Epithelial cell of esophagus (primary cell): ENCODE measurements at regions not wholly inside any gene's neighbourhood (a gene's known extent, or its start where the extent isn't known, plus 50 kb on each side); places are given as distances from the start of the nearest gene placed in this dataset.

ENCODE experiments used
- DNase-seq: peaks from one replicate; pipeline ENCODE4 v3.0.0; 2010; ENCODE audit warnings: low read depth
- H3K4me3 ChIP-seq: 2 replicates; pipeline ENCODE4 v1.5.1; 2011; ENCODE audit warnings: mild to moderate bottlenecking, low read length, control low read depth
- CTCF ChIP-seq: IDR thresholded peaks from 2 replicates; pipeline ENCODE4 v1.5.1; 2011; ENCODE audit warnings: low read depth, mild to moderate bottlenecking, low read length, control low read depth, inconsistent platforms; ENCODE audit not compliant: insufficient read depth; ENCODE audit errors: missing control alignments

DNA sequence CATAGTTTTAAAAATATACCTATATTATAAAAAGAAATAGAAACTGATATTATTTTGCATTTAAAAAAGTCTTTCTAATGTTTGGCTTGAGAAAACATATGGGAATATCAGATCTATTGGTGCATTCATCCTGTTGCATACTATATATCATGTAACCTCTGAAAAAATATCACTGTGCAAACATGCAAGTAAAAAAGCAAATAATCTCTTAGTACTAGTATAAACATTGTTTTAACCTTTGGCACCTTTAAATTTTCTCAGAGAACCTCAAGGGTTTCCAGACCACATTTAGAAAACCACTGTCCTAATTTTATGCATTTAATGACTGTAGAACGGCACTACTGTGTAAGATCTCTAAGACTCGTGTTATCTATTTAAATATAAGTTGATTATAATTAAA is 416.8 kb downstream of the LRFN5 start:
- TF ChIP-seq CTCF: no peak
- no peak overlapping the region for H3K4me3 ChIP-seq

DNA sequence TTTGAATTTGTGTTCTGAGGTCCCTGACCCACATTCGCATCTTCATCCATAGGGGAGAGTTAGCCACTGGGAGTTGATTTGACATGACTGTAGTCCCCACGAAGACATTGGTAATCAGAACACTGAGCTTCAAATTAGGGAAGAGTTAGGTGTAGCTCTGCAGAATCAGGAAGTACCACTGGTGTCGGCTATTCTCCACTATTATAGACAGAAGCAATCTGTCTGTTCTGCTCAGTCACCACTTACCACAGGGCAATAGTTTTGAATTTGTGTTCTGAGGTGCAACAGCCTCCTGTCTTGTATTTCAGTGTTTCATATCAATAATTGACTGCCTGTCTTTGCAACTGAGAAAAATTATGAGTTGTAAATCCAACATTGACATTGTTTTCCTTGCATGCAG is 407.6 kb downstream of the LRFN5 start:
- TF ChIP-seq CTCF: no peak
- H3K4me3 ChIP-seq: no peak overlapping the region
- no peak for DNase-seq

More for the DNA sequence above, 416.8 kb downstream of the LRFN5 start:
- no peak for DNase-seq

- DNase-seq: no peak
- TF ChIP-seq CTCF: no peak
- H3K4me3 ChIP-seq: no peak overlapping the region
These were observed 406.9 kb downstream of the LRFN5 start for GRCh38 chr14:42013559-42013958.

DNA sequence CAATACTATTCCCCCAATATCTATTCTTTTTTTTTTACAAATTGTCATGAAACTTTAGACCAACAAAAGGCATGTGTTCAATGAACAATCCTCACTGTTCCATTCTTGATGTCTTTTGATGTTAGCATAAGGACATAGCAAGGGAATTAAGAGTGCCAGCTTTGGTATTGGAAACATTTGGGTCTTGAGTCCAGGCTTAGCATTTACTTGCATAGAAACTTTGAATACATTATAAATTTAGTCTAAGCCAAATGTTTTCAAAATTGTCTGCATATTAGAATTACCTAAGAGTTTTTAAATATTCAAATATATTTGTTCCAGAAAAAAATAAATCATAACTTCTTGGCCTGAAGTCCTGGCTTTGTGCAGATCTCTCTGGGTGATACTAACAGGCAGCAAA is 406.5 kb downstream of the LRFN5 start:
- no peak overlapping the region for H3K4me3 ChIP-seq
- no peak for DNase-seq
- TF ChIP-seq CTCF: no peak

DNA sequence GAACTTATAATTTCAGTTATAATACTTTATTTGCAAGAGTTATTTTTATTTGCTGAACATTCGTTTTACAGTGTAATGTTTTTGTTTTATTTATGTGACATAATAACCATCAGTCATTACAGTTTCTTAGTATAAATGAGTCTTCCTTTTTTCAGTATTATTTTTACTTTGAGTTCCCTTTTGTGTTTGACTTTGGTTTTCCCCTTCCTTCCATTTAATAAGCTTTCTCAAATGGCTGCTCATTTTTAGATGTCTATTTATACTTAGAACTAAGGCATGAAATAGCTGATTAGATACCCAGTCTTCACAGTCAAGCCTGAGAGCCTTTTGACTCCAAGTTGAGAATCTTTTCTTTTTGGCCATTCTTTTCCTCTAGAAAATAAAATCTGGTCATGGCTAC is 404.5 kb downstream of the LRFN5 start:
- DNase-seq: no peak
- no peak for TF ChIP-seq CTCF
- H3K4me3 ChIP-seq: no peak overlapping the region

DNA sequence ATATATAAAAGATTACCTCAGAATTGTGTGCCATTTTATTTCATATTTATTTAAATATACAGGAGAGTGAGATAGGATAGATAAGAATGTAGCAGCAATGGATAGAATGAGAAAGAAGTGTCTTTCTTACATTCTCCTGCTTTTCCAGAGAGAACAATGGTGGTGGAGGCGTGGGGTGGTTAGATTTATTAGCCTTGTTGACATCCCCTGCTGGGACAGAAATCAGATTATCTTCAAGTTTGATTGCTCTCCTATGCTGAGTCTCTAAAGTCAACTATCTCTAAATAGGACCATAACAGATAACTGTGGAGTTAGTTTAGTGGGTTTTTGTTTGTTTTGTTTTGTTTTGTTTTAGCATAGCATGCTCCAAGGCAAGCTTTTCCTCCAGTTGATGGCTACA is 397.6 kb downstream of the LRFN5 start:
- H3K4me3 ChIP-seq: no peak overlapping the region
- DNase-seq: no peak
- TF ChIP-seq CTCF: no peak

DNA sequence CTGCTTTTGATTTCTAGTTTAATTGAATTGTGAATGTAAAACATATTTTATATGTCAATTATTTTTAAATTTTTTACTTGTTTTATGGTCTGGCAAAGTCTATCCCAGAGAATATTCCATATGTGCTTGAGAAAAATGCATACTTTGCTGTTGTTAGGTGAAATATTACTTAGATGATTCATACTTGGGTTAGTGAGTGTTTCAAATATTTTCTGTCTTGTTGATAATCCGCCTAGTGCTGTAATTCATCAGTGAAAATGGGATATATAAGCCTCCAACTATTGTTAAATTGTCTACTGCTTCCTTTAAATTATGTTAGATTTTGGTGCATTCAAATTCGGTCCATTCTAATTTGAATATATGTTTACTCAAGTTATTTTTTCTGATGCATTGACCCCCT is 395.5 kb downstream of the LRFN5 start:
- DNase-seq: peak; percentile 2
- no peak for TF ChIP-seq CTCF
- H3K4me3 ChIP-seq: no peak overlapping the region
